ENCODE measurements at regions not wholly inside any gene's neighbourhood (a gene's known extent, or its start where the extent isn't known, plus 50 kb on each side); places are given as distances from the start of the nearest gene placed in this dataset.

GRCh38 chr16:82391690-82392089 lies 221.7 kb upstream of the MPHOSPH6 start (continued):
- TF ChIP-seq AFF4 (CRISPR knock-in tag; IDR thresholded peaks at IDR 0.05) (no peak), ZNF639 (CRISPR knock-in tag; conservative IDR thresholded peaks at IDR 0.05) (no peak)

DNA sequence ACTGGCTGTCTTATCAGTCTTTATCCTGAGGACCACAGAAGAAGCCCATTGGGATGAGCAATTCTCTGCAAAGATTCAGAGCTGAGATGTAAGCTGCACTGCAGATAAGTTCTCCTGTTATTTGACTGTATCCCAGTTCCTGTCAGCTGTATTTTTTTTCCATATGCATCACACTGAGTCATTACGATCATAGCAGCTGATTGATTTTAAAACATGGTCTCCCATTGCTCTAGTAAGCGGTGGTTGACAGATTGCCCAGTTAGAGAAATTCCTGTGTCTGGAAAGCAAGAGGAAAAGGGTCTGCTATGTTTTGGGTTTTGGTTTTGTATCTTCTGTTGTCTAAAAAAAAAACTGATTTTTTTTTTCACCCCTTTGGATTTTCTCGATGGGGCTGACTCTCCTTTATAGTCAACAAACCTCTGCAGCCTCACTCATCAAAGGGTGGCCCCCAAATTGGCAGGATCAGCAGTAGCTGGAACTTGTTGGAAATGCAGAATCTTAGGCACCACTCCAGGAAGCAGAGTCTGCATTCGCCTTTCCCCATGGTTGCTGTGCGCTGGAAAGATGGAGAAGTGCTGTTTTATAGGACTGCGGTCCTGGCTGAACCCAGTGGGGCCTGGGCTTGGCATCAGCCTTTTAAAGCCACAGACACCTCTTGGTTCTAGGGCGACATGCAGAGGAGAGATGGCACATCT lies 220.1 kb upstream of the MPHOSPH6 start:
- ChIA-PET CTCF (ENCODE audit: low intra/inter-chr PET ratio, low total read pairs) (no interaction called here), POLR2A (no interaction called here)
- no TSS peak for BruUV-seq (replicated peaks)
- no peak for FAIRE-seq
- DNase-seq (ENCODE audit: low spot score): no peak
- in situ Hi-C loops (cut with HindIII; ENCODE audit: extremely low pct_ligation_motif_present, low pct_unique_long_range_greater_than_20kb) (no loop called here), intact Hi-C loops (cut with micrococcal nuclease; ENCODE audit: unreplicated experiment) (no loop called here)
- no peak overlapping the region for H3K4me2 ChIP-seq (ENCODE audit: low read depth, low read length)
- H3K79me2 ChIP-seq (ENCODE audit: insufficient read depth, low read length): no peaks in the 10 kb centered on the region
- H3K4me1 ChIP-seq (ENCODE audit: insufficient read depth, low read length): peaks cover 5% of the 10 kb centered on the region; the same call in 1 of the 2 replicates
- ATAC-seq: no peak
- no peaks in the 10 kb centered on the region; a peak in 1 of 5 replicates for H3K27me3 ChIP-seq (ENCODE audit: control insufficient read depth in 1 of 2, insufficient read depth in 2 of 2, low read length in 2 of 2)
- no peaks in the 10 kb centered on the region for H4K20me1 ChIP-seq (ENCODE audit: insufficient read depth, low read length)
- H3K9me3 ChIP-seq (ENCODE audit: low read length): no peaks in the 10 kb centered on the region
- no peak overlapping the region for H3K27ac ChIP-seq (ENCODE audit: extremely low read length, insufficient read depth, low read length)
- no peak overlapping the region for H3K4me3 ChIP-seq (replicated peaks in 1 of 3; ENCODE audit: insufficient read depth in 1 of 3, low read depth in 2 of 3, low read length in 3 of 3)
- no peaks in the 10 kb centered on the region for H3K36me3 ChIP-seq (replicated peaks in 1 of 2; ENCODE audit: control insufficient read depth in 1 of 2, insufficient read depth in 2 of 2, low read length in 2 of 2)
- no peak overlapping the region for H3K9ac ChIP-seq (ENCODE audit: insufficient read depth, low read depth, low read length)
- WGBS (ENCODE audit: low lambda C conversion rate): 15% methylated on average over 7 of the region's 7 CpGs
- no peak overlapping the region for H2AFZ ChIP-seq (ENCODE audit: low read length)
- TF ChIP-seq ZNF225 (CRISPR knock-in tag; IDR thresholded peaks at IDR 0.05) (no peak), ZNF883 (CRISPR knock-in tag; IDR thresholded peaks at IDR 0.05; ENCODE audit: not compliant biosample characterization) (no peak), SRSF9 (IDR thresholded peaks at IDR 0.05; ENCODE audit: borderline replicate concordance, insufficient read depth, low read depth, low read length, poor library complexity, severe bottlenecking) (no peak), GFI1 (CRISPR knock-in tag; IDR thresholded peaks at IDR 0.05; ENCODE audit: borderline replicate concordance) (no peak), RBM22 (optimal IDR thresholded peaks at IDR 0.05; ENCODE audit: low read length) (no peak), NR2F6 (IDR thresholded peaks at IDR 0.05) (no peak), NR2F6 (CRISPR knock-in tag; IDR thresholded peaks at IDR 0.05) (no peak), GMEB2 (CRISPR knock-in tag; IDR thresholded peaks at IDR 0.05; ENCODE audit: low read depth) (no peak), KDM3A (CRISPR knock-in tag; IDR thresholded peaks at IDR 0.05; ENCODE audit: low read depth) (no peak)
- TF ChIP-seq, protein P1, sequence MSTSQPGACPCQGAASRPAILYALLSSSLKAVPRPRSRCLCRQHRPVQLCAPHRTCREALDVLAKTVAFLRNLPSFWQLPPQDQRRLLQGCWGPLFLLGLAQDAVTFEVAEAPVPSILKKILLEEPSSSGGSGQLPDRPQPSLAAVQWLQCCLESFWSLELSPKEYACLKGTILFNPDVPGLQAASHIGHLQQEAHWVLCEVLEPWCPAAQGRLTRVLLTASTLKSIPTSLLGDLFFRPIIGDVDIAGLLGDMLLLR (CRISPR knock-in tag; IDR thresholded peaks at IDR 0.05): no peak
- TF ChIP-seq, protein P2, sequence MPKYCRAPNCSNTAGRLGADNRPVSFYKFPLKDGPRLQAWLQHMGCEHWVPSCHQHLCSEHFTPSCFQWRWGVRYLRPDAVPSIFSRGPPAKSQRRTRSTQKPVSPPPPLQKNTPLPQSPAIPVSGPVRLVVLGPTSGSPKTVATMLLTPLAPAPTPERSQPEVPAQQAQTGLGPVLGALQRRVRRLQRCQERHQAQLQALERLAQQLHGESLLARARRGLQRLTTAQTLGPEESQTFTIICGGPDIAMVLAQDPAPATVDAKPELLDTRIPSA (CRISPR knock-in tag; IDR thresholded peaks at IDR 0.05; ENCODE audit: borderline replicate concordance): no peak
